Lung microvascular endothelial cell (primary cell): ENCODE measurements at regions not wholly inside any gene's neighbourhood (a gene's known extent, or its start where the extent isn't known, plus 50 kb on each side); places are given as distances from the start of the nearest gene placed in this dataset.
A peak's percentile ranks its signal among the peaks of the same experiment; 100 is the strongest.
"Not testable (repeated sequence)": the region's sequence is repeated elsewhere in the genome, so short reads cannot be mapped to it uniquely, and the experiment has no call there.

Experiments used
- DNase-seq, 2 donors: peaks; one replicate each; pipeline versions ENCODE4 v3.0.0 to v3.0.0-alpha.2; 2010; ENCODE audit warnings: low read depth in 2 of 2

DNA sequence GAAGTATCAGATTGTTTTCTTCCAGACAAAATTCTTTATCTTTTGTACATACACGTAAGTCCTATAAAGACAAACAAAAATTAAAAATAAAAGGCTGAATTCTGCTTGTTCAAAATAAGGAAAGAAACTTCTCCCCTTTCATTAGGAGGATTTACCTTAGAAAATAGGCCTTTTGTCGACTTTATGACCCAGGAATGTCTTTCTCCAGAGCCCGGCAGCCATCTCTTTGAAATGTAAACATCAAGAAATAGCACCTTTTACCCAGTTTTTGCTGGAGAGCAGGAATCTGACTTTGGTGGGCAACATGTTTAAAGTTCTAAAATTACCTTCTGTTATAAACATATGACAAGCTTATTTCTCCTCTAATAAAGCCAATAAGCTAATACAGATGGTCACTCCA is 373.0 kb upstream of the FTMT start:
- DNase-seq: no peak

DNA sequence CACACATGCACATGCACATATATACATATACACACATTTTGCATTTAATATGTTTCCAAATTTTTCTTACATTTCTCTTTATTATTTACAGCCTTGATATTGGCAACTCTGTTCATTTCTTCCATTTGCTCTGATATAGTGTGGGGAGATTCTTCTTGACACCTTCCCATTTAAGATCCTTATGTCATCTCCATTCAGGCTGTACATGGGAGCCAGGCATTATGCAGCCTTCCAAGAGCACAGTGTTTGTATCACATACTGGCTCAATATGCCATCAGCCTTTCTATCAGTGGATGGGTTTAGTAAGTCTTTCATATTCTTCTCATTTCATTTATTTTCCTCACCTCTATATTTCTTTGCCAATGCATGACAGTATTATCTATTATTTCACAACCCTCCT is 372.3 kb upstream of the FTMT start:
- no peak for DNase-seq

DNA sequence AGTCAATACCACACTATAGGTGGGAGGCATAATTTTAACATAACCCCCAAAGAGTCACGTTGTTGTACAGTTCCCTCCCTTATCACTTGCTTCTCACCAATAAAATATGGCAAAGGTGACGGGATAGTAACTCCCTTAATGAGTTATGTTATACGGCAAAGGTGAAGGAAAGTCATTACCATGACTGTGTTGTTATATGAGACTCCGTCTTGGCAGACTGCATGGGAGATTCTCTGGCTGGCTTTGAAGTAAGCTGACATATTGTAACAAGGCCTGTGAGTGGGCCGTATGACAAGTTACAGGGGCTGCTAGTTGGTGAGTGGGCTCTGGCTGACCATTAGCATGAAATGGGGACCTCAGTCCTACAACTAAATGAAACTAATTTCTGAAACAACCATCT is 366.4 kb upstream of the FTMT start:
- no peak for DNase-seq

DNA sequence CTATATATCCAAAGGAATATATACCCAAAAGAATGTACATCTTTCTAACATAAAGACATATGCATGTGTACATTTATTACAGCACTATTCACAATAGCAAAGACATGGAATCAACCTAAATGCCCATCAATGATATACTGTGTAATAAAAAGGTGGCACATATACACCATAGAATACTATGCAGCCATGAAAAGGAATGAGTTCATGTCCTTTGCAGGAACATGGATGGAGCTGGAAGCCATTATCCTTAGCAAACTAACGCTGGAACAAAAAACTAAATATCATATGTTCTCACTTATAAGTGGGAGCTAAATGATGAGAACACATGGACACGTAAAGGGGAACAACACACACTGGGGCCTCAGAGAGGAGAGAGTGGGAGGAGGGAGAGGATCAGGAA is 365.7 kb upstream of the FTMT start:
- not testable (repeated sequence) for DNase-seq

GRCh38 chr5:121489972-121490371 is 361.7 kb upstream of the FTMT start:
- DNase-seq: no peak

- DNase-seq: no peak
Observed at GRCh38 chr5:121497176-121497575, 354.5 kb upstream of the FTMT start.

GRCh38 chr5:121500310-121500709 is 351.4 kb upstream of the FTMT start:
- DNase-seq: no peak

- DNase-seq: peak in 1 of 2 donors; percentile 61
Observed at GRCh38 chr5:121503111-121503840, 348.4 kb upstream of the FTMT start.

DNA sequence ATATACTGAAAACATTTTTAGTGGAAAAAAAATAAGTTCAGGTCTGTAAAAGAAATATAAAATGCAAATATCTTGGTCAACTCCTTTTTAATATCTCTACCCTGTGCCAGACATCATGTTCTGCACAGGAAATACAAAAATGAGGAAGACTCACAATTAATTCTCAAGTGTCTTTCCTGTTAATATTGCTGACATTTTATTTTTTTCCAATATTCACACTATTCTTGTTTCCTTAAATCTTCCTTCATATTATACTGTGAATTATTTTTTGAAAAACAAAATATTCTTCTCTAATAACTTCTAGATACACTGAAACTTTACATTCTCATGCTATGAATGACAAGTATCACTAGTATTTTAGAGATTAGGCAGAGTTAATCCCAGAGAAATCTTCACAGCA is 334.7 kb upstream of the FTMT start:
- DNase-seq: no peak

DNA sequence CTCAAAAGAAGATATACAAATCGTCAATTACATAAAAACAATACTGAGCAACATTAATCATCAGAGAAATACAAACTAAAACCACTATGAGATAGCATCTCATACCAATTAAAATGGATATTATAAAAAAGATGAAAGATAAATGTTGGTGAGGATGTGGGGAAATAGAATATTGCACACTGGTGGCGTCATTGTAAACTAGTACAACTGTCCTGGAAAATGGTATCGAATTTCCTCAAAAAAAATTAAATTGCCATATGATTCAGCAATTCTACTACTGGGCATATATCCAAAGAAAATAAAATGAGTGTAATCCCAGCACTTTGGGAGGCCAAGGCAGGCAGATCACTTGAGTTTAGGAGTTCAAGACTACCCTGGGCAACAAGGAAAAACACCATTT is 326.0 kb upstream of the FTMT start:
- DNase-seq: no peak

- no peak for DNase-seq
Observed at GRCh38 chr5:121526908-121527307, 324.8 kb upstream of the FTMT start.

GRCh38 chr5:121533814-121534213 is 317.9 kb upstream of the FTMT start:
- DNase-seq: no peak

GRCh38 chr5:121550989-121551388 is 300.7 kb upstream of the FTMT start:
- DNase-seq: no peak

DNA sequence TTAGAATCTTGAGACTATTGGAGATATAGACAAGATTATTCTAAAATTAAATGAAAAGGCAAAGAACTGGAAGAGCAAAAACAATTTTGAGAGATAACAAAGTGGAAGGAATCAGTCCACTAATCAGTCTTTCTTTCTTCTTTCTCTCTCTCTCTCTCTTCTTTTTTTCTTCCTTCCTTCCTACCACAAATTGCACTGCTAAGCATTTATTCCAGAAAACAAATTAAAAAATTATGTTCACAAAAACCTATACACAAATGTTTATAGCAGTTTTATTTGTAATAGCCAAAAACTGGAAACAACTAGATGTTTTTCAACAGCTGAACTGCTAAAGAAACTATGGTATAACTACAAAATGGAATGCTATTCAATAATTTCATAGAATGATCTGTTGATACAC is 291.9 kb upstream of the FTMT start:
- no peak for DNase-seq

DNA sequence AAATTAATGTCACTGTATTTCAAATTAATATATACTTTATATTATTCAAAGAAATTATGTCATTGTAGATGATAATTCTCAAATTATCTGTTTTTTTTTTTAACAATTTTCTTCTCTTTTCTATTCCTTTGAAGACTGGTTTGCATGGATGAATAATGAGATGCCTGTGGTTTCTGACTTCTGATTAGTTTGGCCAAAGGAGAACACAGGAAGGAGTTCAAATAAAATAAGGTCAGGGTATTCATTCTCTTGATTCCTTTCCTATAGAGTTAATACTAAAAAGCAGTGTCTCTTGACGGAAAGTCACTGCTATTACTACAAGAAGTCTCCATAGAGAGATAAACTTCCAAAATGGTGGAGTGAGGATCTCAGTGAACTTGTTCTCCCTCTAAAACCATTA is 279.6 kb upstream of the FTMT start:
- no peak for DNase-seq

- DNase-seq: no peak
Observed at GRCh38 chr5:121573721-121574382, 277.8 kb upstream of the FTMT start.

DNA sequence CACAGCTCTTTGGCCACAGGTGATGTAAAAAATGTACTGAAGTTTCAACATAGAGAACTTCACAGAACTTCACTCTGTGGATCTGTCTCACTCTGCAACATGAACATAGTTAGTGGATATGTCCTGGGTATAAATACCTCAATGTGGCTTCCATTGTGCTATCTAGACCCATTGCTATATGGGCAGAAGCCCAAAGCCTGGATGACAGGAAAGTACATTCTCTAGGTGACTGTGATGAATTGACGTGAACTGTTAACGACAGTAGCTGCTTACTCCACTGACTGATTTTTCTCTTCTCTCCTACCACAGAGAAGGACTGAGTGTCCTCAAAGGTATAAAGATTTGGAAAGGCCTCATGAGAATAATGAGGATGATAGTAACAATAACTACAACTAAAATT is 270.1 kb upstream of the FTMT start:
- DNase-seq: no peak

- no peak for DNase-seq
Observed at GRCh38 chr5:121596882-121597281, 254.8 kb upstream of the FTMT start.

GRCh38 chr5:121608826-121609225 is 242.9 kb upstream of the FTMT start:
- DNase-seq: no peak

GRCh38 chr5:121624035-121624434 is 227.6 kb upstream of the FTMT start:
- DNase-seq: no peak

DNA sequence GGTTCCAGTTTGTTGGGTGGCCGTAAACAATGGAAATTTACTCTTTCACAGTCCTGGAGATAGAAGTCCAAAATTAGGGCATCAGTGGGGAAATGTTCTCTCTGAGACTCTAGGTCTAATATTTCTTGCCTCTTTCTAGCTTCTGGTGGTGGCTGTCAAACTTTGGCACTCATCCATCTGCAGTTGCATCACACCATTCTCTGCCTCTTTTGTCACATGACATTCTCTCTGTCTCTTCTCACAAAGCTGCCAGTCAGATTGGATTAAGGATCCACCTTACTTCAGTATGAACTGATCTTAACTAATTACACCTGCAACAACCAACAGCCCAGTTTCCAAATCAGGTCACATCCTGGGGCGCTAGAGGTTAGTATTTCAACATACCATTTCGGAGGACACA is 222.9 kb upstream of the FTMT start:
- DNase-seq: peak in 1 of 2 donors; percentile 8

DNA sequence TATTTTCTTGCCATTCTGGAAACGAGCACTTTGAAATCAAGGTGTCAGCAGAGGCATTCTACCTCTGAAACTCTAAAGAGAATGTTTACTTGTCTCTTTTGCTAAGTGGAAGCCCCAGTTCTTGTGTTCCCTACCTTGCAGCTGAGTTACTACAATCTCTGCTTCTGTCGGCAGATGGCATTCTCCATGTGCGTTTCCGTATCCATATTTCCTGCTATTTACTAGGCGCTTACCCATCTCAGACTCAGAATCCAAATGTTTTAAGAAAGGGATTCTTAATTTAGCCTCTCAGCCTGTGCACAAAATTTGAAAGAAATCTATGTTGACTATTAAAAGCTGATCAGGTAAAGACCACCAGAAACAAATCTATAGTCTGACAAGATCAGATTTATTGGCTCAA is 221.3 kb upstream of the FTMT start:
- peak in 1 of 2 donors; percentile 5 for DNase-seq

GRCh38 chr5:121634946-121635345 is 216.7 kb upstream of the FTMT start:
- DNase-seq: no peak
